ENCODE measurements at regions not wholly inside any gene's neighbourhood (a gene's known extent, or its start where the extent isn't known, plus 50 kb on each side); places are given as distances from the start of the nearest gene placed in this dataset.

DNA sequence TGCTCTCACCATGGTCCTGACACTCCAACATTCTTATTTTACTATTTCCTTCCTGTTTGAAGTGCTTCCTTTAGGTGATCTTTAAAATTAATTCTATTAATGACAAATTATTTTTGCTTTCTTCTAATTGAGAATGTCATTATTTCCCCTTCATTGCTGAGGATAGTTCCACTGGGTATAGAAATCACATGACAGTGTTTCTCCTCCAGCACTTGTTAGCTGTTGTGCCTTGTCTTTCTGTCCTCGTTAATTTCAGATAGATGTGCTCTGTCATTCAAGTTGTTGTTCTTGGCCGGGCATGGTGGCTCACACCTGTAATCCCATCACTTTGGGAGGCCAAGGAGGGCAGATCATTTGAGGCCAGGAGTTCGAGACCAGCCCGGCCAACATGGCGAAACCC is 321.0 kb upstream of the RAB6C start:
- TF ChIP-seq POLR2A (IDR thresholded peaks at IDR 0.05) = no peak
- TF ChIP-seq, protein P1, sequence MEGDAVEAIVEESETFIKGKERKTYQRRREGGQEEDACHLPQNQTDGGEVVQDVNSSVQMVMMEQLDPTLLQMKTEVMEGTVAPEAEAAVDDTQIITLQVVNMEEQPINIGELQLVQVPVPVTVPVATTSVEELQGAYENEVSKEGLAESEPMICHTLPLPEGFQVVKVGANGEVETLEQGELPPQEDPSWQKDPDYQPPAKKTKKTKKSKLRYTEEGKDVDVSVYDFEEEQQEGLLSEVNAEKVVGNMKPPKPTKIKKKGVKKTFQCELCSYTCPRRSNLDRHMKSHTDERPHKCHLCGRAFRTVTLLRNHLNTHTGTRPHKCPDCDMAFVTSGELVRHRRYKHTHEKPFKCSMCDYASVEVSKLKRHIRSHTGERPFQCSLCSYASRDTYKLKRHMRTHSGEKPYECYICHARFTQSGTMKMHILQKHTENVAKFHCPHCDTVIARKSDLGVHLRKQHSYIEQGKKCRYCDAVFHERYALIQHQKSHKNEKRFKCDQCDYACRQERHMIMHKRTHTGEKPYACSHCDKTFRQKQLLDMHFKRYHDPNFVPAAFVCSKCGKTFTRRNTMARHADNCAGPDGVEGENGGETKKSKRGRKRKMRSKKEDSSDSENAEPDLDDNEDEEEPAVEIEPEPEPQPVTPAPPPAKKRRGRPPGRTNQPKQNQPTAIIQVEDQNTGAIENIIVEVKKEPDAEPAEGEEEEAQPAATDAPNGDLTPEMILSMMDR (IDR thresholded peaks at IDR 0.05) = no peak
